H9 (cell line): ENCODE measurements at regions not wholly inside any gene's neighbourhood (a gene's known extent, or its start where the extent isn't known, plus 50 kb on each side); places are given as distances from the start of the nearest gene placed in this dataset.
"Not testable (repeated sequence)": the region's sequence is repeated elsewhere in the genome, so short reads cannot be mapped to it uniquely, and the experiment has no call there.

Source experiments
- DNase-seq: peaks from one replicate; pipeline ENCODE4 v3.0.0-alpha.2; 2017
- H2AFZ ChIP-seq: one replicate; pipeline ENCODE4 v1.6.1; 2013; ENCODE audit warnings: mild to moderate bottlenecking, low read length, control low read depth, moderate library complexity
- H2AK5ac ChIP-seq: 2 replicates; pipeline ENCODE4 v1.6.1; 2013; ENCODE audit warnings: low read length, control low read depth, mixed read lengths; ENCODE audit not compliant: insufficient read length
- H2BK120ac ChIP-seq: one replicate; pipeline ENCODE4 v1.6.1; 2013; ENCODE audit warnings: low read depth, mild to moderate bottlenecking, low read length, control low read depth, inconsistent platforms; ENCODE audit not compliant: poor library complexity, severe bottlenecking
- H2BK12ac ChIP-seq: 2 replicates; pipeline ENCODE4 v1.6.1; 2013; ENCODE audit warnings: low read length, control low read depth, mixed read lengths, low read depth; ENCODE audit not compliant: insufficient read length
- H2BK15ac ChIP-seq: 2 replicates; pipeline ENCODE4 v1.6.1; 2013; ENCODE audit warnings: low read depth, low read length, control low read depth
- H2BK20ac ChIP-seq: one replicate; pipeline ENCODE4 v1.6.1; 2013; ENCODE audit warnings: low read depth, mild to moderate bottlenecking, low read length, control low read depth, inconsistent platforms; ENCODE audit not compliant: poor library complexity, severe bottlenecking
- H2BK5ac ChIP-seq: 2 replicates; pipeline ENCODE4 v1.6.1; 2013; ENCODE audit warnings: low read length, control low read depth, mixed read lengths; ENCODE audit not compliant: insufficient read length
- H3K14ac ChIP-seq: 2 replicates; pipeline ENCODE4 v1.6.1; 2013; ENCODE audit warnings: low read length, control low read depth; ENCODE audit not compliant: insufficient read depth
- H3K18ac ChIP-seq: 2 replicates; pipeline ENCODE4 v1.6.1; 2013; ENCODE audit warnings: low read depth, mild to moderate bottlenecking, mixed read lengths, low read length, control low read depth; ENCODE audit not compliant: insufficient read length
- H3K23ac ChIP-seq: 2 replicates; pipeline ENCODE4 v1.6.1; 2013; ENCODE audit warnings: low read length, control low read depth, mixed read lengths, low read depth; ENCODE audit not compliant: insufficient read length
- H3K23me2 ChIP-seq: 2 replicates; pipeline ENCODE4 v1.6.1; 2013; ENCODE audit warnings: low read depth, mild to moderate bottlenecking, mixed read lengths, low read length, control low read depth; ENCODE audit not compliant: insufficient read length, poor library complexity, severe bottlenecking
- H3K27ac ChIP-seq: 2 replicates; pipeline ENCODE4 v1.5.1; 2013; ENCODE audit warnings: low read length, control low read depth, mixed read lengths, low read depth; ENCODE audit not compliant: insufficient read length
- H3K27me3 ChIP-seq: 2 replicates; pipeline ENCODE4 v1.6.1; 2013; ENCODE audit warnings: low read length, control low read depth, inconsistent platforms; ENCODE audit not compliant: insufficient read depth
- H3K4ac ChIP-seq: 2 replicates; pipeline ENCODE4 v1.6.1; 2013; ENCODE audit warnings: low read depth, mild to moderate bottlenecking, control low read depth, inconsistent platforms, low read length, moderate library complexity
- H3K4me1 ChIP-seq: 2 replicates; pipeline ENCODE4 v1.6.1; 2013; ENCODE audit warnings: low read length, control low read depth, inconsistent platforms; ENCODE audit not compliant: insufficient read depth
- H3K4me2 ChIP-seq: 2 replicates; pipeline ENCODE4 v1.6.1; 2013; ENCODE audit warnings: low read length, control low read depth, mixed read lengths; ENCODE audit not compliant: insufficient read length, insufficient read depth
- H3K56ac ChIP-seq: 2 replicates; pipeline ENCODE4 v1.6.1; 2013; ENCODE audit warnings: low read depth, mild to moderate bottlenecking, mixed read lengths, low read length, control low read depth; ENCODE audit not compliant: insufficient read length
- H3K79me1 ChIP-seq: 2 replicates; pipeline ENCODE4 v1.6.1; 2013; ENCODE audit warnings: low read depth, mild to moderate bottlenecking, moderate library complexity, low read length, control low read depth, inconsistent platforms; ENCODE audit not compliant: insufficient read depth, poor library complexity, severe bottlenecking
- H3K79me2 ChIP-seq: 2 replicates; pipeline ENCODE4 v1.6.1; 2013; ENCODE audit warnings: low read length, control low read depth, inconsistent platforms; ENCODE audit not compliant: insufficient read depth
- H3K9ac ChIP-seq: 2 replicates; pipeline ENCODE4 v1.6.1; 2013; ENCODE audit warnings: low read length, control low read depth, mixed read lengths; ENCODE audit not compliant: insufficient read length; ENCODE audit errors: extremely low read depth
- H3K9me3 ChIP-seq: one replicate; pipeline ENCODE4 v1.6.1; 2013; ENCODE audit warnings: low read depth, low read length, inconsistent platforms; ENCODE audit not compliant: control insufficient read depth
- H3T11ph ChIP-seq: one replicate; pipeline ENCODE4 v1.6.1; 2013; ENCODE audit warnings: mild to moderate bottlenecking, low read length, control low read depth, inconsistent platforms
- H4K20me1 ChIP-seq: one replicate; pipeline ENCODE4 v1.6.1; 2013; ENCODE audit not compliant: control insufficient read depth, insufficient read length, insufficient read depth
- H4K5ac ChIP-seq: 2 replicates; pipeline ENCODE4 v1.6.1; 2013; ENCODE audit warnings: low read depth, mild to moderate bottlenecking, mixed read lengths, low read length, control low read depth; ENCODE audit not compliant: insufficient read length
- H4K8ac ChIP-seq: replicated peaks from 2 replicates; pipeline ENCODE4 v1.6.1; 2013; ENCODE audit warnings: low read length, control low read depth, mixed read lengths, low read depth; ENCODE audit not compliant: insufficient read length
- H4K91ac ChIP-seq: 2 replicates; pipeline ENCODE4 v1.6.1; 2013; ENCODE audit warnings: low read depth, mild to moderate bottlenecking, moderate library complexity, mixed read lengths, low read length, control low read depth; ENCODE audit not compliant: insufficient read length
- H3K27ac Mint-ChIP-seq, 3 experiments: 2 replicates in 2 of 3; 3 replicates in 1 of 3; pipeline ENCODE4 v1.8.0; 2020 to 2021; ENCODE audit warnings: mixed read lengths in 3 of 3, mild to moderate bottlenecking in 1 of 3, moderate library complexity in 1 of 3
- H3K27me3 Mint-ChIP-seq: 2 replicates; pipeline ENCODE4 v1.8.0; 2021; ENCODE audit warnings: low read depth, mild to moderate bottlenecking, moderate library complexity, mixed read lengths
- H3K36me3 Mint-ChIP-seq, 3 experiments: 2 replicates in 2 of 3; 3 replicates in 1 of 3; pipeline ENCODE4 v1.8.0; 2020 to 2021; ENCODE audit warnings: low read depth in 3 of 3, mixed read lengths in 3 of 3; ENCODE audit not compliant: insufficient read depth in 1 of 3
- H3K4me1 Mint-ChIP-seq, 2 experiments: 2 replicates each; pipeline ENCODE4 v1.8.0; 2020; ENCODE audit warnings: mixed read lengths in 2 of 2
- H3K4me3 Mint-ChIP-seq, 2 experiments: 2 replicates in 1 of 2; 3 replicates in 1 of 2; pipeline ENCODE4 v1.8.0; 2020 to 2021; ENCODE audit warnings: mild to moderate bottlenecking in 2 of 2, mixed read lengths in 2 of 2, moderate library complexity in 1 of 2
- H3K9me3 Mint-ChIP-seq, 2 experiments: 2 replicates in 1 of 2; 3 replicates in 1 of 2; pipeline ENCODE4 v1.8.0; 2020; ENCODE audit warnings: mild to moderate bottlenecking in 2 of 2, mixed read lengths in 2 of 2, moderate library complexity in 1 of 2
- WGBS: extraction: QIAGEN DNeasy Blood & Tissue Kit; methylation state at CpG from one replicate; pipeline ENCODE4 v1.1.7; 2013; ENCODE audit warnings: missing lambda C conversion rate, low lambda C conversion rate, mixed read lengths; ENCODE audit not compliant: insufficient read length; ENCODE audit errors: extremely low coverage; 5-methylcytosine and 5-hydroxymethylcytosine counted together

DNA sequence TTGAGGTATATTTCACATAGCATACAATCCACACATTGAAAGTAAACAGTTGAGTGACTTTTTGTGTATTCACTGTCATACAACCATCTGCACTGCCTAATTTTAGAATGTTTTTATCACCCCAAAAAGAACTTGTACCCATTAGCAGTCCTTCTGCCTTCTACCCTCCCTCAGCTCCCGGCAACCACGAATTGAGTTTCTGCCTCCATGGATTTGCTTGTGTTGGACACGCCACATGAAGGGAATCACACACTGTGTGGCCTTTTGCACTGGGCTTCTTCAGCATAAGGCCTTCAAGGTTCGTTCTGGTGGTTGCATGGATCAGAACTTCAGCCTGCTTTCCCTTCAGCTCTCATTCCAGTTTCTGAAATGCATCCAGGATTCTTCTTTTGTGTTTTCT lies 82.5 kb downstream of the CRYBB2 start:
- H4K91ac ChIP-seq, H3K79me1 ChIP-seq, H3K4me1 ChIP-seq, H3K4me3 Mint-ChIP-seq, H4K20me1 ChIP-seq, H3K56ac ChIP-seq, H2BK12ac ChIP-seq, H2BK20ac ChIP-seq, H3K9me3 Mint-ChIP-seq, H2AK5ac ChIP-seq, H3K79me2 ChIP-seq, H2AFZ ChIP-seq, DNase-seq, H3K27me3 ChIP-seq, H3K4ac ChIP-seq, H2BK15ac ChIP-seq, H3K23me2 ChIP-seq, H3K27ac ChIP-seq, H3K36me3 Mint-ChIP-seq, H3K27ac Mint-ChIP-seq, H4K8ac ChIP-seq, H3K9me3 ChIP-seq, H4K5ac ChIP-seq, H3K14ac ChIP-seq, H3K18ac ChIP-seq, H3K23ac ChIP-seq, H3T11ph ChIP-seq, H2BK5ac ChIP-seq, H3K4me1 Mint-ChIP-seq, H3K4me2 ChIP-seq, H2BK120ac ChIP-seq, H3K9ac ChIP-seq: not testable (repeated sequence)
- WGBS, result no CpG with 5 or more reads among the region's 4 CpGs
- H3K27me3 Mint-ChIP-seq, result peaks cover 16% of the 10 kb centered on the region

DNA sequence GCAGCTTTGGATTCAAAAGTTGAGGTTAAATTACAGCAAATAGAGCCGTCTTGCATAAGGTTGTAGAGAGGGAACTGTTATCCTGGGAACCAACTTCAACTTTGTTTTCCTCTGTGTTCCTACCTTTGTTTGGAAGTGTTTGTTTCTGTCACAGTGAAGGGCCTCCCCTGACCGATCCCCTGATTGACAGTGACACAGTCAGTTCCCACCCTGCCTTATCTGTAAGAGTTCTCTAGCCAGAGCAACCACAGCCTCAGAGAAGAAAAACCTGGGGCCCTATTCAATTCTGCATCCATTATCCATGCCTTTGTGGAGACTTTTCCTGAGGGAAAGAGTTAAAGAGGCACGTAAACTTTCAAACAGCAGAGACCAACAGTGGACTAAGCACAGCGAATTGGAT lies 90.1 kb downstream of the CRYBB2 start:
- not testable (repeated sequence) for H4K8ac ChIP-seq, H3K36me3 Mint-ChIP-seq, H3K9ac ChIP-seq, H4K5ac ChIP-seq, H3K4me2 ChIP-seq, H3K9me3 ChIP-seq, H3K27ac Mint-ChIP-seq, H2BK5ac ChIP-seq, H2AFZ ChIP-seq, H4K91ac ChIP-seq, H3K4me1 Mint-ChIP-seq, H2BK120ac ChIP-seq, H3K56ac ChIP-seq, H3K79me1 ChIP-seq, H2BK12ac ChIP-seq, DNase-seq, H3K14ac ChIP-seq, H3K4me1 ChIP-seq, H3K23ac ChIP-seq, H3K9me3 Mint-ChIP-seq, H2BK15ac ChIP-seq, H3K4me3 Mint-ChIP-seq, H3K79me2 ChIP-seq, H3K4ac ChIP-seq, H3K27me3 Mint-ChIP-seq, H3K27me3 ChIP-seq, H3K18ac ChIP-seq, H3K23me2 ChIP-seq, H3T11ph ChIP-seq, H3K27ac ChIP-seq, H2AK5ac ChIP-seq, H2BK20ac ChIP-seq, H4K20me1 ChIP-seq
- no CpG with 5 or more reads among the region's 4 CpGs for WGBS

DNA sequence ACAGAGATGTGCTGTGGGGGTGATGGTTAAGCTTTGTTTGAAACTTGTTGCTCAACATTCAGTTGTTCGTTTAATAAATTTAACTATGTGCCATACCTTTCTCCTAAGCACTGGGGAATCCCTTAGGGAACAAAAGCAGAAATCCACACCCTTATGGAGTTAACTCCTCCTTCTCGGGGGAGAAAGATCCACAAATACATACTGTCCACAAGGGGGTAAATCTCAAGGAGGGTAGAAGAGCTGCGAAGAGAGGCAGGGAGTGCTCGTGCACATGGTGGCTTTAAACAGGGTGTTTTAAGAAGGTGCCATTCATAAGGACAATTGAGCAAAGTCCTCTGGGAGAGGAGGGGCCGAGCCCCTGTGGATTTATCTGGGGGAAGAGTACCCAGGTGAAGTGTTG lies 92.5 kb downstream of the CRYBB2 start:
- not testable (repeated sequence) for H2AK5ac ChIP-seq, H3K27me3 ChIP-seq, H3K9me3 Mint-ChIP-seq, H2BK120ac ChIP-seq, H3K9ac ChIP-seq, H3K79me2 ChIP-seq, H3K4me1 ChIP-seq, H3K18ac ChIP-seq, H2BK12ac ChIP-seq, H3K79me1 ChIP-seq, H2BK5ac ChIP-seq, H3K23ac ChIP-seq, H3K23me2 ChIP-seq, H3K4me1 Mint-ChIP-seq, H3K14ac ChIP-seq, H3K4me2 ChIP-seq, H4K91ac ChIP-seq, H3K56ac ChIP-seq, H3K4ac ChIP-seq, H3K27ac Mint-ChIP-seq, H4K8ac ChIP-seq, H4K5ac ChIP-seq, H3K36me3 Mint-ChIP-seq, H3K27ac ChIP-seq, DNase-seq, H3K27me3 Mint-ChIP-seq, H2AFZ ChIP-seq, H2BK15ac ChIP-seq, H3T11ph ChIP-seq, H3K4me3 Mint-ChIP-seq, H2BK20ac ChIP-seq, H4K20me1 ChIP-seq, H3K9me3 ChIP-seq
- WGBS, result no CpG with 5 or more reads among the region's 5 CpGs
